Brain pericyte (primary cell): ENCODE measurements at regions not wholly inside any gene's neighbourhood (a gene's known extent, or its start where the extent isn't known, plus 50 kb on each side); places are given as distances from the start of the nearest gene placed in this dataset.
"Not testable (repeated sequence)": the region's sequence is repeated elsewhere in the genome, so short reads cannot be mapped to it uniquely, and the experiment has no call there.

Source experiments
- DNase-seq: peaks from one replicate; pipeline ENCODE4 v3.0.0-alpha.2; 2012; ENCODE audit warnings: low read depth, low spot score

DNA sequence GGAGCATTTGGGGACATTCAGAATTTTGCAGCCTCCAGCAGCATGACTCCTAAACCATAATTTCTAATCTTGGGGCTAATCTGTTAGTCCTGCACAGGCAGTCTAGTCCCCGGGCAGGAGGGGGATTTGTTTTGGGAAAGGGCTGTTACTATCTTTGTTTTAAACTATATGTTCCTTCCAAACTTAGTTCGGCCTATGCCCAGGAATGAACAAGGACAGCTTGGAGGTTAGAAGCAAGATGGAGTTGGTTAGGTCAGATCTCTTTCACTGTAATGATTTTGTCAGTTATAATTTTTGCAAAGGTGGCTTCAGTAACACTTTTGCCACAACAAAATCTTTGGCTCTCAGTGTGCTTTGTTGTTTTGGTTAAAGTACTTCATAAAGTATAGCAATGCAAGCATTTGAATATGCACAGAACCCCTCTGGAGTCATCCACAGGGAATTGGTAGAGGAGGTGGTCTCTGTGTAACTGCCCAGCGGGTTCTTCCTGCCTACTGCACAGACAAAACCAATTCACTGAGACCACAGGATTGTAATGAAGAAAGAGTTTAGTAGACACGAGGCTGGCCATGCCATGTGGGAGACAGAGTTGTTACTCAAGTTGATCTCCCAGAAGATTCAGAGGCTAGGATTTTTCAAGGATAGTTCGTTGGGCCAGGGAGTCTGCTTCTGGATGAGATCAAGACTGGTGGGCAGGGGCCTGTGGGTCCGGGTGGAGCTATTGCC is 224.1 kb upstream of the MYLIP start:
- no peak for DNase-seq

DNA sequence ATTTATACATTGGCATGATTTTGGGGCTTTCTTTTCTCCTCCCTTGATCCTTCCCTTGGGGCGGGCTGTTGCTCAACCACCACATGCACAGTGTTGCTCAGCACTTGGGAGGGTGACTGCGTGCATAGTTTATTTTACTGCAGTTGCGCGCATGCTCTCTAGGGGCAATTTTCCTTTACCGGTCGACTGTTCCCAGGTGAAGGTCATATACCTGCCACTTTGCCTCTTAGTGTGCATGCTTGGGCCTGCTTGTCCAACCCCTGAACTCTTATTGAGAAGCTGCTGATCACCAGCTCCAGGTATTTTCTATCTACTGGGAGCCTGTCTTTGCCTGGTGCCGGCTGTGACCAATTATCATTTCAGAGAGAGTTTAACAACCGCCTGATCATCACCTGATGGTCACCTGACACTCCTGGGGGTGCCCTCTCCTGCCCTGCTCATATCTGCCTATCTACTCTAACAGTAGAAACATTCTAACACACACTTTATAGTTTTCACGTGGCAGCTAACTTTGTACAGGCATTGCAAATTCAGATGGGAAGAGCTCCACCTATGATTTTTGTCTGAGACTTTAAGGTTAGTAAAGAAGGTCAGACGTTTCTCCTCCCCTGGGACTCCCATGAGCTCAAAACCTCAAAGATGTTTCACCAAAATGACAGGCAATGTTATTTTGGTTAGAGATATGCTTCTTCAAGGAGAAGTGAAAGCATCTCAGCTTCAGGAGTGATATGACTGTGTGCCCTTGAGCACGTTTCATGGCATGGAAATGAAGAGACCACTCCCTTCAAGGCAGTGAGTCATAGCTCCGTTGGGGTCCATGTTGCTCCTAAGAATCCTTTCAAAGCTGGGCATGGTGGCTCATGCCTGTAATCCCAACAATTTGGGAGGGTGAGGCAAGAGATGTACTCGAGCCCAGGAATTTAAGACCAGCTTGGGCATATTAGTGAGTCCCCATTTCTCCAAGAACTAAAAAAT is 227.5 kb upstream of the MYLIP start:
- DNase-seq = no peak

DNA sequence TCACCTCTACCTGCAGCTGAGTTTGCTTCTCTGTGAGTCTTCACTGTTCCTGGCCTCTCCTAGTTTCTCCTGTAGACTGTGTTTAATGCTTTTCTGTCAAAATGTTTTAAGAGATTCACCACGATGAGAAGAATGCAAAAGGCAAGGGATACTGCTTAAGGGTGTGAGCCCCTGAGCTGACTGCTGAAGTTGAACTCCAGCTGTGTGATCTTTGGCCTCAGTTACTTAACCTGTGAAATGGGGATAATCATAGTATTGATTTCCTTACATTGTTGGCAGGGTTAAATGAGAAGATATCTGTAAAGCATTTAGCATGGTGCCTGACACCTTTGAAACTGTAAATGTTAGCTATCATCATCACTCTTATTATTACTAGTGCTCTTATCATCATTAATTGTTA is 230.2 kb upstream of the MYLIP start:
- no peak for DNase-seq

DNA sequence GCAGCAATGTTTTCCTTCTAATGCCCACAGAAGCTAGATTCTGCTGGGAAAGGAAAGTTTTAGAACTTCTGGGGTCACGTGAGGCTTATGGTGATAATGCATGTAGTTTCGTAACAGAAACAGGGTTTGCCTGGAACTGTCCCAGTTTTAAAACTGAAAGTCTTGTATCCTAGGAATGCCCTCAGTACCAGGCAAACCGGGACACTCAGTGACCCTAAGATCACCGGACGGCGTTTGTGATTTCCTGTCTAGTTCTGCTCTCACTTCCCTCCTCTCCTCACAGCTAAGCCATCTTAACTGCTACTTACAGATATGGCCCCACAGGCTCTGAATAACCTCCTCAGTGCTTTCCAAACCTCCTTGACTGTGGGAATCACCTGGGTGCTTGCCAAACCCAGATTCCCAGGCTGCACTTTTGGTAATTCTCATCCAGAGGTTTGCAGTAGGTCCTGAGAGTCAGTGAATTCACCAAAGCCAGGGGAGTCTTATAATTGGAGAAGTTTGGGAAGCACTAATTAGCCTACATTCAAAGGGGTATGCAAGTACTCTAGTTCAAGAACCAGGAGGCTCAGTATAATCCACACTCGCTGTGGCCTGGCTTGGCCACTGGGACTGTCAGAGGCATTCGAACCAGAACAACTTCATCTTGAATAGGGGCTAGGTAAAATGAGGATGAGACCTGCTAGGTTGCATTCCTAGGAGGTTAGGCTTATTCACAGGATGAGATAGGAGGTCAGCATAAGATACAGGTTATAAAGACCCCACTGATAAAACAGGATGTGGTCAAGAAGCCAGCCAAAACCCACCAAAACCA is 231.6 kb upstream of the MYLIP start:
- no peak for DNase-seq

DNA sequence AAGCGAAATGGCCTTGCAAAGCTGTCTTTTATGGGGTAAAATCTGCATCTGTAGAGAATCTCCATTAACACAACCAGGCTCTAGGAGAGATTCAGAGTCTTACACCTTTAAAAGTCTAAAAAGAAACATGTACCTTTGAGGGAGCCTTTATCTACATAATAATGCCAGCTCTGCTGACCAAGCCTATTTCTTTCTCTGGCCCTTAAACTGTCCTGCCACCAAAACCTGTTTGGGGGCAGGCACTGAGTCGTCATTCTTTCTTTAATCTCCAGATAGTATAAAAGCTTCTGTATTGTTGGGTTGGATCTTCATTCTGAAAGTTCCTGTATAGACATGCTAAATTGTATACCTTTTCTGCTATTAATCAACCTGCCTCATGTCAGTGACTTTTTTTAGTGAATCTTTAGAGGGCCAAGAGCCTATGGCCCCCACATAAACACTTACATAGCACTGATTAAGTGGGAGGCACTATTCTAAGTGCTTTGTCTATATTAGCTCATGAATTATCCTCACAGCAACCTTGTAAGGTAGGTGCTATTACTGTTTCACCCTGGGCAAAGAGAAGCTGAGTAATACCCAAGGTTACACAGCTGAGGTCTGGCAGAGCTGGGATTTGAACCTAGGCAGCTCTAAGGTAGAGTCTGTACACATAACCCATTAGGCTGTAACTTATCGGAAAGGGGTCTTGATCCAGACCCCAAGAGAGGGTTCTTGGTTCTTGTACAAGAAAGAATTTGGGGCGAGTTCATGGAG is 232.3 kb upstream of the DTNBP1 start:
- no peak for DNase-seq

DNA sequence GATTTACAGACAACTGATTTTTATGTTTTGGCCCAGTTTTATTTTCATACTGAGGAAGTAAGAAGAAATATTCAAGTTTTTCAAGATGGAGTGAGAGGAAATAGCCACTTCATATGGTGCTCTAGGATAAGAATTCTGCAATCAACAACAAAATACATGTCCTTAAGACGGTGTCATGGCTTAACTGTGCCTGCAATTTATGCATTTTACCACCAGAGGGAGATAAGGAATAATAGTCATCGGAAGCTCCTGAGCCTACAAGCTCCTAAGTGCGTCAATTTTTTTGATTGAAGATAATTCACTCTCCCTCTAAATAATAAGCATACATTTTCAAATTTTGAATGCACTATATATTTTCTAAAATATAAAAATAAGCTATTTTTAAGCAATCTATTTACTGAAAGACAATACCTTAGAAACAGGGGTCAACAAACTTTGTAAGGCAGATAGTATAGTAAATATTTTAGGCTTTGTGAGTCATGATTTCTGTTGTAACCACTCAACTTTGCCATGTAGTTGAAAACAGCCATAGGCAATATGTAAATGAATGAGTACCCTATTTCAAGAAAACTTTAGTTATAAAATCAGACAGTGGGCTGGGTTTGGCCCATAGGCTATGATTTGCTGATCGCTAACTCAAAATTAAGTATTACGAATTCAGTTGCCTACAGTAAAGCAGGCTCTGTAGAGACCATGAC is 230.9 kb upstream of the DTNBP1 start:
- DNase-seq = no peak

DNA sequence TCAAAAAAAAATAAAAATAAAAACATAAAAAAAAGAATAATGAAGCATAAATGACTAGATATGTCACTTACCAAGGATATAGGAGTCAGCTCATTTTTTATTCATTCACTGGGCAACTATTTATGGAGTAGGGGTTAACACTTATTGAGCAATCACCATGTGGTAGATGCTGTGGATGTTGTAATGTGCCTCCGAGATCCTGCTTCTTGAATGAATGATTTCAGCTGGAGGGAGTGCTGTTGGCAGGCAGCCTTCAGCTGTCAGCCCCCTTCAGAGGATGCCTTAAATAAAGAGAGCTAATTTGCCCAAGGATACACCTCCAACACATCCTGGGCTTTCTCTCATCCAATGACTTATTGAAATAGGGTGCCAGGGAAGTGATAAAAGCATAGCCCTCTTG is 229.5 kb upstream of the DTNBP1 start:
- no peak for DNase-seq

DNA sequence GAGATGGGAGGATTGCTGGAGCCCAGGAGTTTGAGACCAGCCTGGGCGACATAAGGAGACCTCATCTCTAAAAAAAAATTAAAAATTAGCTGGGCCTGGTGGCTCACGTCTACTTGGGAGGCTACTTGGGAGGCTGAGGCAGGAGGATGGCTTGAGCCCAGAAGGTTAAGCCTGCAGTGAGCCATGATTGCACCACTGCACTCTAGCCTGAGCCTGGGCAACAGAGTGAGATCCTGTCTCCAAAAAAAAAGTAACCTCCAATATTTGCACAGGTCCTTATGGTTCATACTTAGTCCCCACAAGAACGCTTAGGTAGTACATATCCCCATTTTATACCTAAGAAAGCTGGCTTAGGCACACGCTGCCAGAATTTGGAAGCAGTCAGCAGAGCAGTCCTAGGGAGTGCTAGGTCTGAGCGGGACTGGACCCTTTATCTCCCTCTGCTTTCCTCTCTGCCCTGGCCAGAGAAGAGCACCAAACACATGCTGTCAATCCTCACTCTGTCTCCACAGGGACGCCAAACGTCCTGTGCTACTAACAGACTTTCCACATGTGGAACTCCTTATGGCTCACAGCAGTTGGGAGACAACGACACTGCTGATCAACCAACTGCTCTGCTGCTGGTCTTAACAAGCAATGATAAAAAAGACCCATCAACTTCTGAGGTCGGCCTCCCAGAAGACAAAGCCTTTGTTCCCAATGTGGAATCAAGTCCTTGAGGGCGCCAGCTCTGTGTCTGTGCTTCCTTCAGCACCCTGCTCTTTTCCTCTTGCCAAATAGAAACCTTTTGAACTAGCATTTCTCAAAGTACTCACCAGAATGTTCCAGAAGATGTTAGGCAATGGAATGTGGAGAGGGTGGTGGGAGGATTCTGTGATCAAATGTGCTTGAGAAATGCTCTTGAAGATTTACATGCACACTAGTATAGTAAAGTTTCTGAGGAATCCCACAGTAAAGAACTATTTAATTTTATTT is 226.3 kb upstream of the DTNBP1 start:
- no peak for DNase-seq

DNA sequence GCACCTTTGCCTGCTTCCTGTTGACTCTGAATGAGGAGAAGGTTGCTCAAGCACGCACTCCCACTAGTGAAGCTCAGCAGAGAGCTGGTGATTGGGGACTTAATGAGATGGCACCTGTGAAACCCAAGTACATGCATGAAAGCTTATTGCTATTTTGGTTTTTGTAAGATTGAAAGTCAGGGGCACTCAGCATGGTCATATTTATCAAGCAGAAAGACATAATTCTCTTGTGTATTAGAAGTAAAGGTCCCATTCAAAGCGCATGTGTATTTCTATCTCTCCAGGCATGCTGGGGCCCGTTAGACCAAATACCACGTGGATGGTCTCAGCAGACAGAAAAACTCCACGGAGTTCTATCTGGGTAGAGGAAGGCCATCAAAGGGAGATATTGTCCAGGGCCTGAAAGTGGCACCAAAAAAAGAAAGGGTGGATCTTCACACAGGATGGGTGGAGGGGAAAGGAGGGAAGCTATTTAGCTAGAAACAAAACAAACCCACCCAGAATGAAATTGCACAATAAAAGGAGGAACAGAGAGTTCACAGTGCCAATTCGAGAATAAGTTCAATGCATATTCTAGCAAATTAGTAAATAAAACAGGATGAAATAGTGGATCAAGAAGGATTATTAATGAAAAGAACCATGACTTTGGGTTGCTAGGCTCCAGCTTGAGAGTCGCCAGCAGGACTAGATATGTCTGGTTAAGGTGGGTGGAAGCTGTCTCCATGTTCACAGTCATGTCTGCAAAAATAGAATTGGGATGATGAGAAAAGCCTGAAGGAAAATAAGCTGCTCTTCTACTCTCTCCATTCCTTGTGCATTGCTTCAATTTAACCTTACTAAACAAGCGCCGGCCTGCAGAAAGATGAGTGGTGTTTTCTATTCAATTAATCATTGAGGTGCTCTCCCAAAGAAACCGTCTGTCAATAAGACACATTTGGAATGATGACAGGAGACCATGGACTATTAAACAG is 224.9 kb upstream of the DTNBP1 start:
- no peak for DNase-seq

DNA sequence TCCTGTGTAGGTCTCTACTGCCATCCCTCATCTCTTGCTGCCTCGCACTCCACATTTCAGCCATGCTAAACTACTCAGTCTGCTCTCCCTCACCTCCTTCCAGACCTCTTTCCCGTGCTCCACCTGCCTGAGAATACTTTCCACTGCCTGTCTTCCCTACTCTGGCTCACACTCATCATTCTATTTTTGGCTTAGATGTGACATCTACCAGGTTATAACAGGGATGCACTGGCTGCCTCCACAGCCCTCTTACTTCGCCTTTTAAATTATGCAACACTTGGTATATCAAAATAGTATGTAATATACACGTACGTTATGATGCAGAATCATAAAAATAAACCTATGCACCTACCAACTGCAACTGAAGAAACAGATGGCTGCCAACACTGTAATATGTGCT is 222.8 kb upstream of the DTNBP1 start:
- DNase-seq = no peak

DNA sequence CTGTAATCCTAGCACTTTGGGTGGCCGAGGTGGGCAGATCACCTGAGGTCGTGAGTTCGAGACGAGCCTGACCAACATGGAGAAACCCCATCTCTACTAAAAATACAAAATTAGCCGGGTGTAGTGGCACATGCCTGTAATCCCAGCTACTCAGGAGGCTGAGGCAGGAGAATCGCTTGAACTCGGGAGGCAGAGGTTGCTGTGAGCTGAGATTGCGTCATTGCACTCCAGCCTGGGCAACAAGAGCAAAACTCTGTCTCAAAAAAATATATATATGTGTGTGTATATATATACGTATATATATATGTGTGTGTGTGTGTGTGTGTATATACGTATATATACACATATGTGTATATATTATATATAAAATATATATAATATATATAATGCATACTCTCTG is 220.8 kb upstream of the DTNBP1 start:
- not testable (repeated sequence) for DNase-seq

DNA sequence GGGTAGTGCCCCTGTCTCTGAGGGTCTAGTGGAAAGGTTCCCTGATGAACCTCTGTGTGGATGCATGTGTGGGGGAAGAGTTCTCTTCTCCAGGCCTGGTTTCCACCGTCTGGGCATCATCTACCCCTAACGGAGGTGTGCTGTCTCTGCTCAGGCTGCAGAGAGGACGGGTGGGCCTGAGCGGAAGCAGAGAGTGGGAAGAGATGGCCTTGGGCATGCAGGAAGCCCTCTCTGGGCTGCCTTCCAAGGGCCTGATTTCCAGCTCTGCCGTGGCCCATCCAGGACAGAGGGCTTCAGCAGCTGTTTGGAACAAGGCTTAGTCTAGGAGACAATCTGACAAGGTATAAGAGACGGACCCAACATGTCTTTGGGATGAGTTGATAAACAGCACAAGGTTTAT is 220.1 kb upstream of the DTNBP1 start:
- DNase-seq = no peak

DNA sequence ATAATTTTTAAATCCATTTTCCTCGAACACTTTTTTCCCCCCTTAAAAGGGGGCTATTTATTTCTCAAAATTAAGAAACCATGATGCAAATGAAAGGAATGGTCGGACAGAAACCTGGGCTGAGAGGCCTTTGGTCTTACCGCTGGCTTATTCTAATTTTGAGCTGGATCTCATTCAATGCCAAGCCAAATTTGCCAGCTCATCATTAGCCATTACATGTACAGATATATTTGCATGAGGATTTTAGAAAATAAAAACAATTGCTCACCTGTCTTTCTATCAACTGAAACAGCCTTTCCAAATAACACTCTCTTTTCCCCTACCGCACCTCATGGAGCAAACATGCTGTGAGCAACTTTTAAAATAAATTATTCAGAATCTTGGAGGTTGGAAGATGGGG is 219.5 kb upstream of the DTNBP1 start:
- DNase-seq = no peak

DNA sequence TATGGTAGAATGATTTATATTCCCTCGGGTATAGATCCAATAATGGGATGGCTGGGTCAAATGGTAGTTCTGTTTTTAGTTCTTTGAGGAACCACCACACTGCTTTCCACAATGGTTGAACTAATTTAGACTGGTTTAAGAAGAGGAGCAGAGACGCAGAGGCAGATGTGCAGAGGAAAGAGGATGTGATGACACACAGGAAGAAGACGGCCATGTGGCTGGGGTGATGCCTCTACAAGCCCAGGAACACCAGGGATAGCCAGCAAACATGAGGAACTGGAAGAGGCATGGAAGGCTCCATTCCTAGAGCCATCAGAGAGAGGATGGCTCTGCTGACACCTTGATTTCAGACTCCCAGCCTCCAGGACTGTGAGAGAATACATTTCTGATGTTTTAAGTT is 218.3 kb upstream of the DTNBP1 start:
- DNase-seq = no peak

DNA sequence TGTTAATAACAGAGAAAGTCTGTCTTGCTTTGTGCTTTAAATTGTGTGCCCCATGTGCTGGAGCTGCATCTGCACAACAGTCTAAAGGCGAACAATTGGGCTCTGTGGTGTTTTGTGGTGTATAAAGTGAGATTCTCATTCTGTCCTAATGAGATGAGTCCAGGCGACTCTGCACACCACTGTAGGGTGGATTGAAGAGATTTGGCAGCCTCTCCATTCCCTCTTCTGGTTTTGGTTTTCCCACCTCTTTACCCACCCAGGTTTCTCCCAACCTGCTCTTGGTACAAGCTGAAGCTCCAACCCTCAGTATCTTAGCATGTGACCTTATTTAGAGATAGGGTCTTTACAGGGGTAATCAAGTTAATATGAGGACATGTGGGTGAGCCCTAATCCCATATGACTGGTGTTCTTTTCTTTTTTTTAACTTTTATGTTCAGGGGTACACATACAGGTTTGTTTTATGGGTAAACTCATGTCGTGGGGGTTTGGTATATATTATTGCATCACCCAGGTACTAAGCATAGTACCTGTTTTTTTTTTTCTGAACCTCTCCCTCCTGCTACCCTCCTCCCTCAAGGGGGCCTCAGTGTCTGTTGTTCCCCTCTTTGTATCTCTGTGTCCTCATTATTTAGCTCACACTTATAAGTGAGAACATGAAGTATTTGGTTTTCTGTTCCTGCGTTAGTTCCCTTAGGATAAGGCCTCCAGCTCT is 217.6 kb upstream of the DTNBP1 start:
- DNase-seq = no peak

DNA sequence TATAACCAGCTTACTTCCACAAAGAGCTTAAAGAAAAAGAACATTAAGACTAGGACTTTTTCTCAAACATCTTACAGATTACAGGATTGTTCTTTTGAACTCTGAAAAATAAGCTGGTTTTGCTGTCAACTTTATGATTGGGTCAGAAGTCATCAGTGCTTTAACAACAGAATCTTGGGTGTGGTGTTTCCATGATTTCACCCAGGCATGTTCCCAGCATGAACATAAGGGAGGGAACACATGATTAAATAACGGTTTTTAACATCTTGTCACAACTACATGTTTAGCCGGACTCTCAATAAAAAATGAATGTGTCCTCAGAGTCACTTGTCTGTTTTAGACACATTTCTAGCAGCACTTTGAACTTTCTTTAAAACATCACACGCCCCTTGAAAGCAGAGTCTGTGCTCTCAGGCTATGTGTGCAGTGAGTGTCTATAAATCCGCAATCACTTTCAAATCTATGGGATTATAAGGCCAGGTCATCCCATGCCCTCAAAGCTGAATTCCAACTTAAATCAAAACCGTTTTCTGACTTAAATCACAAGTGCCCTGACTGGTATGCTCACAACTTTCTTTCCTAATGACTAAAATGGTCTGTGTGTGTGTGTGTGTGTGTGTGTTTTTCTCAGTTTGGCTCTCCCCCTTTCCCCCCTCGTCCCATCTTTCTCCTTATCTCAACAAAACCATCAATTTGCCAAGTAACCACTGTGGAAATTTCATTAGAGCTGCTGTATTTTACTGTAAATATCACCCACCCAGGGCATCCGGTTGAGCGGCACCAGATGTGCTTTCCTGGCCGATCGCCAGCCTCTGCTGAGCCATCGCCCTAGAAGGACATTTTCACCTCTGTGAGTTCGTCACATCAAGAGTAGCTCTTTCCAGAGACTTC is 216.8 kb upstream of the DTNBP1 start:
- no peak for DNase-seq

DNA sequence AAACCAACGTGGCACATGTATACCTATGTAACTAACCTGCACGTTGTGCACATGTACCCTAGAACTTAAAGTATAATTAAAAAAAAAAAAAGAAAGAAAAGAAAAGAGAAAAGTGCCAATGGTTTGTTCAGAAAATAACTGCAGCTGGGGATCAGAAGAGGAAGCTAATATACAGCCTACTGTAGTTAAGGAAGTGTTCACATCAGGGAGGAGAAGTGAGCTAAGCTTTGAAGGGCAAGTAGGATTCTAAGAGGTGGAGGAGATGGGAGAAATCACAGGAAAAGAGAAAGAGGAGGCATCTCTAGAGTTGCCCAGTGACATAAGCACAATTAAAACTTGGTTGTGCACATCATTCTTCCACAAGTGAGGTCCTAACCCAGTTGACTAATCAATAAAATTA is 214.4 kb upstream of the DTNBP1 start:
- no peak for DNase-seq
